K562 (cell line): ENCODE measurements at regions not wholly inside any gene's neighbourhood (a gene's known extent, or its start where the extent isn't known, plus 50 kb on each side); places are given as distances from the start of the nearest gene placed in this dataset.

Experiments
- ATAC-seq: fragments of 200-7000 bp; cut with Tn5 transposase; 3 replicates; pipeline ENCODE4 v1.9.1; 2020; ENCODE audit warnings: moderate library complexity
- BruUV-seq: library from RNA; stranded (reverse); fragments of 400-500 nt; replicated peaks from 2 replicates; lab custom pipeline; 2021; lab: Mats Ljungman, UMichigan
- CTCF ChIA-PET: fragments of 300-600 bp; formaldehyde crosslinking; extraction: SDS; loops from one replicate; lab custom pipeline; 2021; ENCODE audit warnings: low intra/inter-chr PET ratio; lab: Yijun Ruan, JAX
- POLR2A ChIA-PET: fragments of 300-600, 350-650 bp; sonication (Branson Sonifier 250); formaldehyde crosslinking; extraction: SDS; loops from one replicate; lab custom pipeline; 2021; ENCODE audit warnings: antibody characterized with exemption, inconsistent platforms; lab: Yijun Ruan, JAX
- DNase-seq, 4 experiments: peaks; one replicate each; pipeline versions ENCODE4 v3.0.0 to v3.0.0-alpha.2; 2011 to 2018; ENCODE audit warnings: low spot score in 3 of 4, mixed read lengths in 3 of 4; ENCODE audit errors: extremely low read depth in 1 of 4
- FAIRE-seq: peaks from 2 replicates; lab custom pipeline; 2011; peaks lifted over from hg19 to GRCh38; lab: Jason Lieb, UNC
- H2AFZ ChIP-seq: 2 replicates; pipeline ENCODE4 v1.6.0; 2011; ENCODE audit warnings: low read depth, low read length, control low read depth, inconsistent platforms
- H3K27ac ChIP-seq: fragments of 200-600 bp; 3 replicates; pipeline ENCODE4 v1.8.0; 2011; ENCODE audit warnings: low read depth, mild to moderate bottlenecking, control low read depth, inconsistent platforms, low read length, moderate library complexity, mixed read lengths; ENCODE audit errors: extremely low read depth
- H3K27me3 ChIP-seq, 2 experiments: fragments of 300-600 bp in 1 of 2; 2 replicates in 1 of 2; 3 replicates in 1 of 2; pipeline versions ENCODE4 v1.6.0 to v1.8.0; 2011; ENCODE audit warnings: inconsistent platforms in 2 of 2, low read length in 2 of 2, mild to moderate bottlenecking in 1 of 2, mixed read lengths in 1 of 2, moderate library complexity in 1 of 2; ENCODE audit not compliant: control insufficient read depth in 2 of 2, insufficient read depth in 2 of 2
- H3K36me3 ChIP-seq: fragments of 300-600 bp; 3 replicates; pipeline ENCODE4 v1.8.0; 2011; ENCODE audit warnings: mild to moderate bottlenecking, low read length, inconsistent platforms; ENCODE audit not compliant: control insufficient read depth, insufficient read depth
- H3K4me1 ChIP-seq, 2 experiments: fragments of 200-600 bp in 1 of 2; replicated peaks in 1 of 2; 2 replicates in 1 of 2; 3 replicates in 1 of 2; pipeline versions ENCODE4 v1.5.1 to v1.8.0; 2011; ENCODE audit warnings: inconsistent platforms in 2 of 2, low read length in 2 of 2, mild to moderate bottlenecking in 1 of 2, mixed read lengths in 1 of 2, moderate library complexity in 1 of 2; ENCODE audit not compliant: control insufficient read depth in 2 of 2, insufficient read depth in 2 of 2
- H3K4me2 ChIP-seq: 2 replicates; pipeline ENCODE4 v1.6.1; 2011; ENCODE audit warnings: low read length, control low read depth, inconsistent platforms, mixed read lengths; ENCODE audit not compliant: insufficient read depth
- H3K4me3 ChIP-seq: fragments of 200-600 bp; sonication (generic), shearing (Covaris generic); 2 replicates; pipeline ENCODE4 v1.5.1; 2016; ENCODE audit warnings: control low read depth, inconsistent platforms
- H3K79me2 ChIP-seq: fragments of 200-600 bp; 3 replicates; pipeline ENCODE4 v1.8.0; 2011; ENCODE audit warnings: low read length, inconsistent platforms; ENCODE audit not compliant: control insufficient read depth, insufficient read depth
- H3K9ac ChIP-seq, 2 experiments: 2 replicates each; pipeline versions ENCODE4 v1.6.0 to v1.6.1; 2011; ENCODE audit warnings: low read depth in 2 of 2, low read length in 2 of 2, control low read depth in 1 of 2, inconsistent platforms in 1 of 2, mild to moderate bottlenecking in 1 of 2, mixed read lengths in 1 of 2; ENCODE audit not compliant: insufficient read depth in 1 of 2
- H3K9me1 ChIP-seq: one replicate; pipeline ENCODE4 v1.6.0; 2011; ENCODE audit warnings: inconsistent platforms, mild to moderate bottlenecking, low read length, moderate library complexity; ENCODE audit not compliant: control insufficient read depth, insufficient read depth
- H3K9me3 ChIP-seq: replicated peaks from 2 replicates; pipeline ENCODE4 v1.5.1; 2011; ENCODE audit warnings: low read depth, low read length, inconsistent platforms; ENCODE audit not compliant: control insufficient read depth, insufficient read depth
- H4K20me1 ChIP-seq: replicated peaks from 2 replicates; pipeline ENCODE4 v1.6.1; 2011; ENCODE audit warnings: low read length, inconsistent platforms, mixed read lengths; ENCODE audit not compliant: control insufficient read depth, insufficient read depth
- DACH1 ChIP-seq: fragments of 450-650 bp; IDR thresholded peaks from 2 replicates; pipeline ENCODE4 v1.6.1; 2018; ENCODE audit not compliant: partially characterized antibody
- ERF ChIP-seq: fragments of 450-650 bp; formaldehyde crosslinking; IDR thresholded peaks from 2 replicates; pipeline ENCODE4 v1.4.0; 2020; ENCODE audit warnings: mild to moderate bottlenecking, mixed read lengths
- HIVEP1 ChIP-seq: fragments of 250-450 bp; sonication (Bioruptor Pico); IDR thresholded peaks from 2 replicates; pipeline ENCODE4 v1.4.0; 2020; ENCODE audit warnings: mild to moderate bottlenecking
- HSF4 ChIP-seq: fragments of 250-450 bp; sonication (Bioruptor Pico); IDR thresholded peaks from 2 replicates; pipeline ENCODE4 v2.1.2; 2022; ENCODE audit warnings: mild to moderate bottlenecking, moderate library complexity, borderline replicate concordance
- PHF20 ChIP-seq: fragments of 450-650 bp; IDR thresholded peaks from 2 replicates; pipeline ENCODE4 v1.6.1; 2018; ENCODE audit not compliant: partially characterized antibody
- POLR2B ChIP-seq: fragments of 450-650 bp; IDR thresholded peaks from 2 replicates; pipeline ENCODE4 v1.6.1; 2018; ENCODE audit warnings: low read depth; ENCODE audit not compliant: partially characterized antibody
- RBFOX2 ChIP-seq: fragments of 200-400 bp; formaldehyde crosslinking; IDR thresholded peaks from 2 replicates; pipeline ENCODE4 v1.6.1; 2017; ENCODE audit warnings: low read depth, mild to moderate bottlenecking, low read length, moderate library complexity
- RHOXF2B ChIP-seq: fragments of 250-450 bp; sonication (Bioruptor Pico); conservative IDR thresholded peaks from 2 replicates; pipeline ENCODE4 v1.5.1; 2021
- ZKSCAN1 ChIP-seq: fragments of 150-350 bp; IDR thresholded peaks from 2 replicates; pipeline ENCODE4 v1.6.1; 2016; ENCODE audit warnings: low read depth, low read length
- ZNF668 ChIP-seq: fragments of 250-450 bp; sonication (Bioruptor Pico); IDR thresholded peaks from 2 replicates; pipeline ENCODE4 v1.8.0; 2022; ENCODE audit warnings: mild to moderate bottlenecking, inconsistent platforms
- WGBS: fragments of 100-300 bp; shearing (Covaris generic); methylation state at CpG from one replicate; pipeline ENCODE4 v1.1.6; 2016; ENCODE audit warnings: low coverage, mixed read lengths; ENCODE audit not compliant: insufficient coverage; ENCODE audit errors: missing lambda C conversion rate; 5-methylcytosine and 5-hydroxymethylcytosine counted together
- in situ Hi-C: fragments of 300-500 bp; cut with MboI; formaldehyde crosslinking; loops from 4 replicates; pipeline ENCODE4 v1.15.0; 2018; ENCODE audit warnings: inconsistent platforms, mixed read lengths
- intact Hi-C: fragments of 100-400 bp; cut with micrococcal nuclease; formaldehyde crosslinking; loops from 2 replicates; pipeline ENCODE4 v1.14.2; 2022
- TF ChIP-seq, protein P1 (sequence below): fragments of 450-650 bp; IDR thresholded peaks from 2 replicates; pipeline ENCODE4 v1.6.1; 2017; ENCODE audit warnings: mild to moderate bottlenecking, moderate library complexity
- TF ChIP-seq, protein P2 (sequence below): fragments of 450-650 bp; formaldehyde crosslinking; IDR thresholded peaks from 2 replicates; pipeline ENCODE4 v1.4.0; 2020; ENCODE audit warnings: mild to moderate bottlenecking

DNA sequence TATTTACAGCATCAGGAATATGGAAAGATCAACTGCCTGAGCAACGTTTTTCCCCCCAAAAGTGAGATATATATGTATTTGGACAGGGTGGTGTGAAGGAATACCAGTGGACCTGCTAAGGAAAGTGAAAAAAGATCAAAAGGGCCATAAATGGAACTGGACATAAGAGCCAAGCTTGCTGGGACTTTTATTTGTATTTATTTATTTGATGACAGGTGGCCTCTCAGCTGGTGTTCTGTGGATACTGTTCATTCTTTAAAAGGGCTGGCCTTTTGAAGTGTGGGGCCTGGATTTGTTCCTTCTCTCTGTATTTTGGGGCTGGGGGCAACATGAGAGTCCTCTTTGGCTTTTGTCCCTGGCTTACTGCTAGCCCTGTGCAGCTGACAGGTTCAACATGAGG, 306.6 kb upstream of the N4BP1 start:
- CTCF ChIA-PET = no interaction called here
- Histone ChIP-seq H3K27ac (no peak overlapping the region), H3K9ac (no peak overlapping the region), H3K4me1 (no peaks in the 10 kb centered on the region), H3K9me1 (no peaks in the 10 kb centered on the region), H4K20me1 (no peaks in the 10 kb centered on the region), H3K27me3 (no peaks in the 10 kb centered on the region), H3K4me3 (no peak overlapping the region), H3K36me3 (no peaks in the 10 kb centered on the region), H2AFZ (no peak overlapping the region), H3K4me2 (no peak overlapping the region), H3K79me2 (no peaks in the 10 kb centered on the region), H3K9me3 (no peaks in the 10 kb centered on the region)
- intact Hi-C loops = no loop called here
- no TSS peak for BruUV-seq
- FAIRE-seq = no peak
- in situ Hi-C loops = no loop called here
- POLR2A ChIA-PET = no interaction called here
- ATAC-seq = no peak
- 0% methylated on average over 1 of the region's 1 CpG for WGBS
- TF ChIP-seq HSF4 (CRISPR knock-in tag) (no peak), RHOXF2B (CRISPR knock-in tag) (no peak), RBFOX2 (no peak), DACH1 (no peak), ERF (no peak), ZNF668 (CRISPR knock-in tag) (no peak), PHF20 (no peak), ZKSCAN1 (no peak), POLR2B (no peak), HIVEP1 (CRISPR knock-in tag) (no peak)
- TF ChIP-seq, protein P1, sequence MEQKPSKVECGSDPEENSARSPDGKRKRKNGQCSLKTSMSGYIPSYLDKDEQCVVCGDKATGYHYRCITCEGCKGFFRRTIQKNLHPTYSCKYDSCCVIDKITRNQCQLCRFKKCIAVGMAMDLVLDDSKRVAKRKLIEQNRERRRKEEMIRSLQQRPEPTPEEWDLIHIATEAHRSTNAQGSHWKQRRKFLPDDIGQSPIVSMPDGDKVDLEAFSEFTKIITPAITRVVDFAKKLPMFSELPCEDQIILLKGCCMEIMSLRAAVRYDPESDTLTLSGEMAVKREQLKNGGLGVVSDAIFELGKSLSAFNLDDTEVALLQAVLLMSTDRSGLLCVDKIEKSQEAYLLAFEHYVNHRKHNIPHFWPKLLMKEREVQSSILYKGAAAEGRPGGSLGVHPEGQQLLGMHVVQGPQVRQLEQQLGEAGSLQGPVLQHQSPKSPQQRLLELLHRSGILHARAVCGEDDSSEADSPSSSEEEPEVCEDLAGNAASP = no peak
- TF ChIP-seq, protein P2, sequence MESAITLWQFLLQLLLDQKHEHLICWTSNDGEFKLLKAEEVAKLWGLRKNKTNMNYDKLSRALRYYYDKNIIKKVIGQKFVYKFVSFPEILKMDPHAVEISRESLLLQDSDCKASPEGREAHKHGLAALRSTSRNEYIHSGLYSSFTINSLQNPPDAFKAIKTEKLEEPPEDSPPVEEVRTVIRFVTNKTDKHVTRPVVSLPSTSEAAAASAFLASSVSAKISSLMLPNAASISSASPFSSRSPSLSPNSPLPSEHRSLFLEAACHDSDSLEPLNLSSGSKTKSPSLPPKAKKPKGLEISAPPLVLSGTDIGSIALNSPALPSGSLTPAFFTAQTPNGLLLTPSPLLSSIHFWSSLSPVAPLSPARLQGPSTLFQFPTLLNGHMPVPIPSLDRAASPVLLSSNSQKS (CRISPR knock-in tag) = no peak
- no peak for DNase-seq
